Fibroblast of mammary gland (primary cell): ENCODE measurements at regions not wholly inside any gene's neighbourhood (a gene's known extent, or its start where the extent isn't known, plus 50 kb on each side); places are given as distances from the start of the nearest gene placed in this dataset.

ENCODE experiments used
- DNase-seq: peaks from one replicate; pipeline ENCODE4 v3.0.0-alpha.2; 2010; ENCODE audit warnings: low read depth
- H3K4me3 ChIP-seq: 2 replicates; pipeline ENCODE4 v1.5.1; 2011; ENCODE audit warnings: low read depth, mild to moderate bottlenecking, low read length, moderate library complexity; ENCODE audit not compliant: control insufficient read depth
- TF ChIP-seq, protein P1 (sequence below): conservative IDR thresholded peaks from 2 replicates; pipeline ENCODE4 v1.5.1; 2011; ENCODE audit warnings: low read depth, low read length, inconsistent platforms; ENCODE audit not compliant: control insufficient read depth, insufficient read depth

DNA sequence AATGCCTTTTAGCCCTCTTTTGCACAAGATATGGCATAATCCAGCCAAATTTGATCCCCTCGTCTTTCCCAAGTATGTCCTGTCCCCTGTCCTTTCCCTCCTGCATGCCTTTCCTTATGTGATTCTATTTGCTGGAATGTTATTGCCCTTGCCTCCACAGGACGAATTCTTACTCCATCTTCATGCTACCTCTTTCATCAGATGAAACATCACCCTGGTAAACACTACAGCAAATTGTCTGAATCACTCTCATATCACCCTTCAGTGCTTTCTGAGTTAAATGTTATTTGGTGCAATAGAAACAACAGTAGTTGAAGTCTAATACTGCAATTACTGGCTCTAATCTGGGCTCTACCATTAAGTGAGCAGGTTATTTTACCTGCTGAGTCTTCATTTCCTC, 52.2 kb upstream of the FAT1 start:
- DNase-seq: no peak
- TF ChIP-seq, protein P1, sequence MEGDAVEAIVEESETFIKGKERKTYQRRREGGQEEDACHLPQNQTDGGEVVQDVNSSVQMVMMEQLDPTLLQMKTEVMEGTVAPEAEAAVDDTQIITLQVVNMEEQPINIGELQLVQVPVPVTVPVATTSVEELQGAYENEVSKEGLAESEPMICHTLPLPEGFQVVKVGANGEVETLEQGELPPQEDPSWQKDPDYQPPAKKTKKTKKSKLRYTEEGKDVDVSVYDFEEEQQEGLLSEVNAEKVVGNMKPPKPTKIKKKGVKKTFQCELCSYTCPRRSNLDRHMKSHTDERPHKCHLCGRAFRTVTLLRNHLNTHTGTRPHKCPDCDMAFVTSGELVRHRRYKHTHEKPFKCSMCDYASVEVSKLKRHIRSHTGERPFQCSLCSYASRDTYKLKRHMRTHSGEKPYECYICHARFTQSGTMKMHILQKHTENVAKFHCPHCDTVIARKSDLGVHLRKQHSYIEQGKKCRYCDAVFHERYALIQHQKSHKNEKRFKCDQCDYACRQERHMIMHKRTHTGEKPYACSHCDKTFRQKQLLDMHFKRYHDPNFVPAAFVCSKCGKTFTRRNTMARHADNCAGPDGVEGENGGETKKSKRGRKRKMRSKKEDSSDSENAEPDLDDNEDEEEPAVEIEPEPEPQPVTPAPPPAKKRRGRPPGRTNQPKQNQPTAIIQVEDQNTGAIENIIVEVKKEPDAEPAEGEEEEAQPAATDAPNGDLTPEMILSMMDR: no peak
- H3K4me3 ChIP-seq: no peak overlapping the region

GRCh38 chr4:186778134-186778533, 54.5 kb upstream of the FAT1 start:
- H3K4me3 ChIP-seq: no peak overlapping the region
- TF ChIP-seq, protein P1: no peak
- no peak for DNase-seq

- TF ChIP-seq, protein P1: no peak
- no peak overlapping the region for H3K4me3 ChIP-seq
- DNase-seq: no peak
These were observed 56.8 kb upstream of the FAT1 start for GRCh38 chr4:186780291-186781031.

GRCh38 chr4:186781032-186781917, 57.6 kb upstream of the FAT1 start:
- no peak for DNase-seq
- TF ChIP-seq, protein P1: no peak
- no peak overlapping the region for H3K4me3 ChIP-seq

GRCh38 chr4:186782302-186782701, 58.6 kb upstream of the FAT1 start:
- no peak for DNase-seq
- H3K4me3 ChIP-seq: no peak overlapping the region
- TF ChIP-seq, protein P1: no peak

DNA sequence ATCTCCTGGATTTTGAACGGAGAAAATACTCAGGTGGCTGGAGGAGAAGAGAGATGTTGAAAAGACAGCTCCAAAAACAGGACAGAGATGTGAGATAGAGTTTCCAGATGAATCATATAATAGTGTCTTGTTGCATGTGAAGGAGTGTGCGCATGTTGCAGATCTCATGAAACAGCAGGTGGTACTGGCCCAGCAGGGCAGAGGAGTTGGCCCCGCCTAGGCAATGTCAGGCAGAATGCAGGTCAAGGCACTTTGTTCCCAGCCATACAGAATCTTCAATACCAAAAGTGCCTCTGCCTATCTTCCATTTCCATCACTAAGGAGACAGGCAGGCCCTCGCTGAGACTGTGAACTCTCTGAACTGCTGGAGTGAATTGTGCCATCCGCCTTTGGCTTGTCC, 63.9 kb upstream of the FAT1 start:
- no peak for DNase-seq
- H3K4me3 ChIP-seq: no peak overlapping the region
- TF ChIP-seq, protein P1: no peak
